GM19193 (cell line): ENCODE measurements at regions not wholly inside any gene's neighbourhood (a gene's known extent, or its start where the extent isn't known, plus 50 kb on each side); places are given as distances from the start of the nearest gene placed in this dataset.

Source experiments
- POLR2A ChIP-seq: IDR thresholded peaks from 4 replicates; pipeline ENCODE4 v1.6.1; 2011; ENCODE audit not compliant: insufficient read depth, insufficient read length; ENCODE audit errors: extremely low read depth

GRCh38 chr2:128834207-128834879, 515.7 kb upstream of the HS6ST1 start:
- no peak for TF ChIP-seq POLR2A

GRCh38 chr2:128834880-128835252, 516.2 kb upstream of the HS6ST1 start:
- TF ChIP-seq POLR2A, result no peak

- TF ChIP-seq POLR2A, result no peak
Observed at GRCh38 chr2:128835342-128835855, 516.7 kb upstream of the HS6ST1 start.

- TF ChIP-seq POLR2A, result no peak
Observed at GRCh38 chr2:128835974-128836373, 517.3 kb upstream of the HS6ST1 start.

DNA sequence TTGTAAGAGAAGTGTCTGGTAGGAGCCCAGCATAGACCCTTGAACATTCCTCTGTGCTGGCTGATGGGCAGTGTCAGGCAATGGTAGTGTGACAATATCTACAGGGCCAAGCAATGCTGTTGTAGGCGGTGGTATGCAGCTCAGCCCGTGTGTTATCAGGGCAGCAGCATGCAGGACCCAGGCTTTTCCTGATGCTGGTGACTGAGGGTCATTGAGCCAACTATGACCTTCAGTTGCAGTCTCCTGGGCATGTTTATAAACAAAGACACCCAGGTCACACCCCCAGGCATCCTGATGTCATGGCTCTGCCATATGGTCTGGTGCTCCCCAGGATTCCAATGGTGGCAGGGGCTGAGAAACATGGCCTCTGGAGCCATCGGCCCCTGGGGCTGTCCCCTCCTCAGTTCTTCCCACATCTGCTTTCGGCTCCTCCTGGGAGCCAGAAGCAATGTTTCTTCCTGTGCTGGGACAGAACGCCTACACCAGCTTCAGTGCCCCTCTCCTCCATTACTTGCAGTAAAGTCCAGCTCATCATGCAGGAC, 518.0 kb upstream of the HS6ST1 start:
- no peak for TF ChIP-seq POLR2A

GRCh38 chr2:128838244-128838643, 519.6 kb upstream of the HS6ST1 start:
- no peak for TF ChIP-seq POLR2A

DNA sequence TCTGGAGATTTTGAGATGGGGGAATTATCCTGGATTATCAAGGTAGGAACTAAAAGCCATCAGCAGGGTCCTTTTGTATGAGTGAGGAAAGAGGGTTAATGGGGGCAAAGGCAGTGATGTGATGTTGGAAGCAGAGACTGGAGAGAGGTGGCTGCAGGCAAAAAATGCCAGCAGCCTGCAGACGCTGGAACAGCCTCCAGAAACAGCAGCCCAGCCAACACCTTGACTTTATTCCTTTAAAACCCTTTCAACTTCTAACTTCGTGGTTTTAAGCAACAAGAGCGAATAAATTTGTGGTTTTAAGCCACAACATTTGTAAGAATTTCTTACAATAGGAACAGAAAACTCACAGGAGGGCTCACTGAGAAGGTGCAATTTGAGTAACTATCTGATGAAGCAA, 523.1 kb upstream of the HS6ST1 start:
- TF ChIP-seq POLR2A, result no peak

- TF ChIP-seq POLR2A, result no peak
Observed at GRCh38 chr2:128867311-128867710, 548.6 kb upstream of the HS6ST1 start.

GRCh38 chr2:128867936-128868636, 549.4 kb upstream of the HS6ST1 start:
- TF ChIP-seq POLR2A, result no peak

- TF ChIP-seq POLR2A, result no peak
Observed at GRCh38 chr2:128868686-128869551, 550.3 kb upstream of the HS6ST1 start.

DNA sequence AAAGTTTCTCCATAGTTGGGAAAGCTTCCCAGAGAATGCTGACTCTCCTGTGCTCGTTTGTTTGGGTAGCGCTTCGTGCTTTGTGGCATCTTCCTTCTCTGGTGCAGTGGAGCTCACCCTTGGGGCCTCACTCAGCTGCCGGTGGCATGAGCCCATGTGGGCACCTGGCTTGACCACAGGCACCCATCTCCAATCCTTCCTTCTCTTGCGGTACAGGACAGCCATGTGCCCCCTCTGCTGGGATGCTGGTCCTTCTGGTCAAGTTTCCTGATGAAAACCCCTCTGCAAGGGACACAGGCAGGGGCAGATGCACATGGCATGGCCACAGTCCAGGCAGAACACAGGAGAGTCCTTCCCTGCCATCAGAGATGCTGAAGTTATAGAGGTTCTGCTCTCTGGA, 555.9 kb upstream of the HS6ST1 start:
- TF ChIP-seq POLR2A, result no peak

- no peak for TF ChIP-seq POLR2A
Observed at GRCh38 chr2:128876986-128877983, 558.6 kb upstream of the HS6ST1 start.

DNA sequence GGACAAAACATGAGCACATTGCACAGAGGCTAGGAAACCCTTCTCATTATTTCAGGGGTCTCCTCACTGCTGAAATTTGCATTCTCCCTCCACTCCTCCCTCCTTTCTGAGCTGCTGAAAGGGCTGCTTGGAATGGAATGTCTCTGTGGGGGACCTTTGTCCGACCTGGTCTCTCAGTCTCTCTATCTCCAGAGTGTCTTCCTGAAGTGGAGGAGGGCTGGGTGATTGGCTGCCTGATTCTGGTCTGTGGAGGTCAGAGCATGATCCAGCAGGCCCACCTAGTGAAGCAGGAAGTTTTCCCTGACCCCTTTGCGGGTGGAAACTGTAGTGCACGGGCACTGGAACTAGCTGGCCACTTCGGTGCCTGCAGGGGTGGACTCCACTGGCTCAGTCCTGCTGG, 560.5 kb upstream of the HS6ST1 start:
- TF ChIP-seq POLR2A, result no peak

DNA sequence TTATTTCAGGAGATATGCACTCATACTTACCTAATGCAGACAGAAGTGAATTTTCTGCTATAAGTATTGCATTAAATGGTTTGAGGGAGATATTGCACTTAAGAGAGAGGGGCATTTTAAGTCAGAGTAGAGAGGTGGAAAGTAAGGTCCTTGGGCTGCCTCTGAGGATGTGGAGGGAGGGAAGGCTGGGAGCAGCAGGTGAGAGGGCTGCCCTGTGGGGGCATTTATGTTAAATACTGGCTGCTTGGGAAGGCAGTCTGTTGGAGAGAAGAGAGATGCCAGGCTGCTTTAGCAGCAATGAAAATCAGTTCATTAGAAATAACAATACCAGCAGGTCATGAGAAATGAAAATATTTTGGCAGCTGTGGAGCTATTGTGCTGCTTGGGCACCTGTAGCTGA, 576.2 kb upstream of the HS6ST1 start:
- no peak for TF ChIP-seq POLR2A
